ENCODE measurements at regions not wholly inside any gene's neighbourhood (a gene's known extent, or its start where the extent isn't known, plus 50 kb on each side); places are given as distances from the start of the nearest gene placed in this dataset.

- Mint-ChIP-seq H3K27ac (peak overlapping the region in 2 of 3 experiments; percentile 56 to 69; a peak in 4 of 7 replicates), H3K27me3 (ENCODE audit: low read depth) (no peaks in the 10 kb centered on the region), H3K4me1 (peaks cover 29 to 30% of the 10 kb centered on the region in 2 experiments), H3K9me3 (no peaks in the 10 kb centered on the region; a peak in 2 of 5 replicates), H3K36me3 (ENCODE audit: insufficient read depth in 1 of 3, low read depth in 3 of 3) (peaks cover 0 to 5% (median 0%) of the 10 kb centered on the region in 3 experiments; a peak in 4 of 7 replicates), H3K4me3 (no peak overlapping the region)
- Histone ChIP-seq H2BK5ac (ENCODE audit: insufficient read length, low read length) (no peak overlapping the region), H3K23me2 (ENCODE audit: insufficient read length, low read depth, low read length, poor library complexity, severe bottlenecking) (no peaks in the 10 kb centered on the region), H3K9me3 (ENCODE audit: control insufficient read depth, low read depth, low read length) (no peaks in the 10 kb centered on the region), H4K20me1 (ENCODE audit: control insufficient read depth, insufficient read depth, insufficient read length) (no peaks in the 10 kb centered on the region), H3K4me1 (ENCODE audit: insufficient read depth, low read length) (peaks cover 3% of the 10 kb centered on the region; the same call in 1 of the 2 replicates), H3K14ac (ENCODE audit: insufficient read depth, low read length) (no peak overlapping the region), H2BK120ac (ENCODE audit: low read depth, low read length, poor library complexity, severe bottlenecking) (no peak overlapping the region), H3K56ac (ENCODE audit: insufficient read length, low read depth, low read length) (no peak overlapping the region), H2BK20ac (ENCODE audit: low read depth, low read length, poor library complexity, severe bottlenecking) (no peak overlapping the region), H4K91ac (ENCODE audit: insufficient read length, low read depth, low read length) (no peak overlapping the region), H3K79me2 (ENCODE audit: insufficient read depth, low read length) (no peaks in the 10 kb centered on the region), H3K23ac (ENCODE audit: insufficient read length, low read depth, low read length) (no peak overlapping the region), H4K8ac (replicated peaks; ENCODE audit: insufficient read length, low read depth, low read length) (no peak overlapping the region), H3K9ac (ENCODE audit: extremely low read depth, insufficient read length, low read length) (no peak overlapping the region), H3K79me1 (ENCODE audit: insufficient read depth, low read depth, low read length, poor library complexity, severe bottlenecking) (no peaks in the 10 kb centered on the region), H3K18ac (ENCODE audit: insufficient read length, low read depth, low read length) (no peak overlapping the region), H3K4me2 (ENCODE audit: insufficient read depth, insufficient read length, low read length) (no peak overlapping the region), H2AFZ (ENCODE audit: low read length) (no peak overlapping the region), H4K5ac (ENCODE audit: insufficient read length, low read depth, low read length) (no peak overlapping the region), H2BK12ac (ENCODE audit: insufficient read length, low read depth, low read length) (no peak overlapping the region), H3K27ac (ENCODE audit: insufficient read length, low read depth, low read length) (no peak overlapping the region), H3K27me3 (ENCODE audit: insufficient read depth, low read length) (no peaks in the 10 kb centered on the region), H2AK5ac (ENCODE audit: insufficient read length, low read length) (no peak overlapping the region), H2BK15ac (ENCODE audit: low read depth, low read length) (no peak overlapping the region), H3T11ph (ENCODE audit: low read length) (no peak overlapping the region), H3K4ac (ENCODE audit: low read depth, low read length) (no peak overlapping the region)
- no CpG with 5 or more reads among the region's 6 CpGs for WGBS (ENCODE audit: extremely low coverage, insufficient read length, low lambda C conversion rate)
- no peak for TF ChIP-seq CTCF (conservative IDR thresholded peaks at IDR 0.05)
- DNase-seq: no peak
Measured at GRCh38 chr1:74857676-74858075, 124.7 kb downstream of the TYW3 start.

Data from H9 (cell line).